Skin epidermis (tissue), 12 donors: ENCODE measurements at regions not wholly inside any gene's neighbourhood (a gene's known extent, or its start where the extent isn't known, plus 50 kb on each side); places are given as distances from the start of the nearest gene placed in this dataset.

Source experiments
- H3K27ac ChIP-seq, 21 experiments: fragments of 200-600 bp; sonication (generic) in 11 of 21; one replicate each; pipeline ENCODE4 v1.5.0; 2020; ENCODE audit warnings: mild to moderate bottlenecking in 3 of 21, inconsistent platforms in 2 of 21, moderate library complexity in 2 of 21
- H3K4me3 ChIP-seq, 7 experiments: fragments of 200-600 bp; sonication (generic) in 2 of 7; one replicate each; pipeline ENCODE4 v1.5.0; 2020; ENCODE audit warnings: inconsistent platforms in 2 of 7, mild to moderate bottlenecking in 2 of 7, moderate library complexity in 1 of 7

GRCh38 chr10:78507510-78508160 lies 474.0 kb downstream of the RPS24 start:
- Histone ChIP-seq H3K27ac (peak overlapping the region in 3 of 21 experiments; percentile 40 to 63 (median 56)), H3K4me3 (no peak overlapping the region)

GRCh38 chr10:78508955-78509748 lies 475.5 kb downstream of the RPS24 start:
- peak overlapping the region in 1 of 21 experiments; percentile 55 for H3K27ac ChIP-seq
- H3K4me3 ChIP-seq = no peak overlapping the region

GRCh38 chr10:78510566-78511323 lies 477.1 kb downstream of the RPS24 start:
- peak overlapping the region in 5 of 21 experiments; percentile 29 to 82 (median 34) for H3K27ac ChIP-seq
- H3K4me3 ChIP-seq = no peak overlapping the region

- peak overlapping the region in 5 of 21 experiments; percentile 21 to 82 (median 50) for H3K27ac ChIP-seq
- no peak overlapping the region for H3K4me3 ChIP-seq
Observed at GRCh38 chr10:78511324-78512204, 477.9 kb downstream of the RPS24 start.

- H3K27ac ChIP-seq = peak overlapping the region in 4 of 21 experiments; percentile 21 to 82 (median 53)
- H3K4me3 ChIP-seq = no peak overlapping the region
Observed at GRCh38 chr10:78512205-78512550, 478.5 kb downstream of the RPS24 start.

- no peak overlapping the region for H3K4me3 ChIP-seq
Observed at GRCh38 chr10:78513330-78513729, 479.7 kb downstream of the RPS24 start.

GRCh38 chr10:78513986-78514385 lies 480.3 kb downstream of the RPS24 start:
- H3K4me3 ChIP-seq = no peak overlapping the region
- peak overlapping the region in 1 of 21 experiments; percentile 47 for H3K27ac ChIP-seq

More at GRCh38 chr10:78513330-78513729, 479.7 kb downstream of the RPS24 start:
- H3K27ac ChIP-seq = peak overlapping the region in 1 of 21 experiments; percentile 47

- peak overlapping the region in 3 of 21 experiments; percentile 10 to 24 (median 11) for H3K27ac ChIP-seq
Observed at GRCh38 chr10:78514459-78514858, 480.8 kb downstream of the RPS24 start.

GRCh38 chr10:78515038-78515872 lies 481.6 kb downstream of the RPS24 start:
- no peak overlapping the region for H3K4me3 ChIP-seq
- peak overlapping the region in 2 of 21 experiments; percentile 10 to 24 for H3K27ac ChIP-seq

More at GRCh38 chr10:78514459-78514858, 480.8 kb downstream of the RPS24 start:
- no peak overlapping the region for H3K4me3 ChIP-seq

GRCh38 chr10:78515873-78516153 lies 482.1 kb downstream of the RPS24 start:
- no peak overlapping the region for H3K4me3 ChIP-seq
- peak overlapping the region in 1 of 21 experiments; percentile 7 for H3K27ac ChIP-seq

GRCh38 chr10:78516236-78516635 lies 482.6 kb downstream of the RPS24 start:
- Histone ChIP-seq H3K4me3 (no peak overlapping the region), H3K27ac (peak overlapping the region in 1 of 21 experiments; percentile 7)

GRCh38 chr10:78516756-78517155 lies 483.1 kb downstream of the RPS24 start:
- Histone ChIP-seq H3K4me3 (no peak overlapping the region), H3K27ac (no peak overlapping the region)

GRCh38 chr10:78518224-78518623 lies 484.6 kb downstream of the RPS24 start:
- no peak overlapping the region for H3K4me3 ChIP-seq
- peak overlapping the region in 1 of 21 experiments; percentile 57 for H3K27ac ChIP-seq

- Histone ChIP-seq H3K27ac (peak overlapping the region in 1 of 21 experiments; percentile 1), H3K4me3 (no peak overlapping the region)
Observed at GRCh38 chr10:78520737-78521430, 487.2 kb downstream of the RPS24 start.

GRCh38 chr10:78523453-78523852 lies 489.8 kb downstream of the RPS24 start:
- H3K4me3 ChIP-seq = no peak overlapping the region
- no peak overlapping the region for H3K27ac ChIP-seq

GRCh38 chr10:78524342-78524741 lies 490.7 kb downstream of the RPS24 start:
- H3K27ac ChIP-seq = no peak overlapping the region

GRCh38 chr10:78524941-78525340 lies 491.3 kb downstream of the RPS24 start:
- Histone ChIP-seq H3K27ac (peak overlapping the region in 1 of 21 experiments; percentile 3), H3K4me3 (no peak overlapping the region)

More at GRCh38 chr10:78524342-78524741, 490.7 kb downstream of the RPS24 start:
- no peak overlapping the region for H3K4me3 ChIP-seq

- Histone ChIP-seq H3K27ac (peak overlapping the region in 2 of 21 experiments; percentile 24 to 53), H3K4me3 (no peak overlapping the region)
Observed at GRCh38 chr10:78526347-78526746, 492.7 kb downstream of the RPS24 start.
